ENCODE measurements at regions not wholly inside any gene's neighbourhood (a gene's known extent, or its start where the extent isn't known, plus 50 kb on each side); places are given as distances from the start of the nearest gene placed in this dataset.
"Not testable (repeated sequence)": the region's sequence is repeated elsewhere in the genome, so short reads cannot be mapped to it uniquely, and the experiment has no call there.

DNA sequence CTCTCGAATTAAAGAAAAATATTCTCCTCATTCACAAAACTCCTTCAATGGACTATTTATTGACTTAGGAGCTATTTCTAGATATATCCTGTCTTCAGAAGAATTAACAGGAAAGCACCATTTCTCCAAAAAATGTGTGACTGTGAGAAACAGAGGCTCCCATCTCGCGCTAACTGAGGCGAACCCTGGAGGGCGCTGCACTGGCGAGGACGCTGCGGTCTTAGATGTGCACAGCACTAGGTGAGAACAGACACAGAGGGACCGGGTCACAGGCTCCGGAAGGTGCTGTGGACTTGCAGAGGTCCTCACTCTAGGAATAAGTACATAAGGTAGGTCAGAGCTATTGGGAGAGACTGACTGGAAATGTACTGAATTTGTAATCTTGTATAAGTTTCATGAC is 229.7 kb upstream of the SLC35G4 start:
- no peak overlapping the region for H3K27ac ChIP-seq (ENCODE audit: low read depth, low read length)
- H3K9ac ChIP-seq (ENCODE audit: low read depth, low read length): no peak overlapping the region
- no peak overlapping the region for H3K4me3 ChIP-seq (ENCODE audit: low read depth, low read length)
- H3K27me3 ChIP-seq (ENCODE audit: control insufficient read depth, insufficient read depth, low read length): no peaks in the 10 kb centered on the region
- peaks cover 3% of the 10 kb centered on the region; the same call in 1 of the 2 replicates for H3K9me3 ChIP-seq (ENCODE audit: control insufficient read depth, insufficient read depth, low read length)
- no peaks in the 10 kb centered on the region for H3K36me3 ChIP-seq (ENCODE audit: control insufficient read depth, insufficient read depth, low read length)
- no peaks in the 10 kb centered on the region for H3K4me1 ChIP-seq (ENCODE audit: control insufficient read depth, insufficient read depth, low read length)

DNA sequence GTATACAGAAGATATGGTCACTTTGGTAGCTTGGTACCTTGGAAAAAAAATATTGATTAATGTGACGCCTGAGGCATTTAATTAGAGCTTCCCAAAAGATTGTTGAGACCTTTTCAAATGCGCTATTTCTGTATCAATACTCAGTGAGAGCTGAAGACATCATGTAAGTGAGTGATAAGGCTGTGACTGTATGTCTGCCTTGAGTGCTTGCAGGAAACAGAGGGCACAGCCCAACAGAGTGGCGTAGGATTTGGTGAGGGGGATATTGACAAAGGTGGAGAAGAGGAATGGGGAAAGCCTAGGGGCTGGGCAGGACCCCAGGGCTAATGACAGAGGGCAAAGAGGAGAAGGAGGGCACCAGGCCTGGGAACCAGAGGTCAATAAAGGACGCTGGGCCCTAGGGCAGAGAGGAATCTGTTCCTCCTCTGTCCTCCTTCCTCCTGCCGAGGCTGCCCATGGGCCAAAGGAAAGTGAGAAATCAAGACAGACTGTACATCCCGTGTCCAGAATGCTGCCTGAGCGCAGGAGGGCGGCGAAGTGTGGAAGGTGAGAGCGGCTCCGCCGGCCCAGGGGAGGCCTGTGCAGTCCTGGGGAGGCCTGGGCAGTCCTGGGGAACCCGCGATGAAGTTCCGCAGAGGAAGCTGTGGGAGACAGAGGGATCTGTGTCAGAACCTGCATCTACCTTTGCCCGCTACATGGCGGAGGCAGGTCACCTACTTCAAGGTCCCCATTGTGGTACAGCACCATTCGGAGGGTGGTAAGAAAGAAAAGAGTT is 228.6 kb upstream of the PIEZO2 start:
- H3K9ac ChIP-seq (ENCODE audit: low read depth, low read length): no peak overlapping the region
- H3K36me3 ChIP-seq (ENCODE audit: control insufficient read depth, insufficient read depth, low read length): no peaks in the 10 kb centered on the region
- no peak overlapping the region for H3K27ac ChIP-seq (ENCODE audit: low read depth, low read length)
- no peak overlapping the region for H3K4me3 ChIP-seq (ENCODE audit: low read depth, low read length)
- H3K9me3 ChIP-seq (ENCODE audit: control insufficient read depth, insufficient read depth, low read length): peaks cover 3% of the 10 kb centered on the region; the same call in 1 of the 2 replicates
- no peaks in the 10 kb centered on the region for H3K4me1 ChIP-seq (ENCODE audit: control insufficient read depth, insufficient read depth, low read length)
- no peaks in the 10 kb centered on the region for H3K27me3 ChIP-seq (ENCODE audit: control insufficient read depth, insufficient read depth, low read length)

DNA sequence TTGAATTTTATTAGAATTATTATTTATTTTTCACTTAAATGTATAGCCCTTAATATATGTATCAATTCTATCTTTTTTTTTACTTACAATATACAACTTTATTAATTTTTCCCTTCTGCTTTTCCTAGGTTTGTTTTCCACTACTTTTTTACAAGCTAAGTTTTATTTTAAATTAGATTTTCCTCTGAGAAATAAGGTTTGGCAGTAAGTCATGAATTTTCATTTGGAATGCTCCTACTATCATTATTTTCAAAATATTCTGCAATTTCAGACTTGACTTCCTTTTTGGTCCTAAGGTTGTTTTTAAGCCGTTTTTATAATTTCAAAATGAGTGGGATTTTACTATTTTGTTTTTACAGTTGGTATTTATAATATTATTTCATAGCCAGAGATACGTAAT is 222.8 kb upstream of the PIEZO2 start:
- Histone ChIP-seq H3K36me3 (ENCODE audit: control insufficient read depth, insufficient read depth, low read length) (no peaks in the 10 kb centered on the region), H3K9me3 (ENCODE audit: control insufficient read depth, insufficient read depth, low read length) (no peaks in the 10 kb centered on the region), H3K4me1 (ENCODE audit: control insufficient read depth, insufficient read depth, low read length) (no peaks in the 10 kb centered on the region), H3K27ac (ENCODE audit: low read depth, low read length) (no peak overlapping the region), H3K9ac (ENCODE audit: low read depth, low read length) (no peak overlapping the region), H3K4me3 (ENCODE audit: low read depth, low read length) (no peak overlapping the region), H3K27me3 (ENCODE audit: control insufficient read depth, insufficient read depth, low read length) (no peaks in the 10 kb centered on the region)

DNA sequence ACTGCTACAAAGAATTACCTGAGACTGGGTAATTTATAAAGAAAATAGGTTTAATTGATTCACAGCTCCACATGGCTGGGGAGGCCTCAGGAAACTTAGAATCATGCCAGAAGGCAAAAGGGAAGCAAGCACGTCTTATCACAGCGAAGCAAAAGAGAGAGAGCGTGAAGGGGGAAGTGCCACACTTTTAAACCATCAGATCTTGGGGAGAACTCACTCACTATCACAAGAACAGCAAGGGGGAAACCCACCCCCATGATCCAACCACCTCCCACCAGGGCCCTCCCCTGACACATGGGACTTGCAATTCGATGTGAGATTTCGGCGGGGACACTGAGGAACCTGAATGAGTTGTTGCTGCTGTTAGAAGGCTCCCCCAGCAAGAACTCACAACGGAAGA is 220.2 kb upstream of the PIEZO2 start:
- H3K9ac ChIP-seq (ENCODE audit: low read depth, low read length): no peak overlapping the region
- no peaks in the 10 kb centered on the region for H3K9me3 ChIP-seq (ENCODE audit: control insufficient read depth, insufficient read depth, low read length)
- no peaks in the 10 kb centered on the region for H3K36me3 ChIP-seq (ENCODE audit: control insufficient read depth, insufficient read depth, low read length)
- H3K4me1 ChIP-seq (ENCODE audit: control insufficient read depth, insufficient read depth, low read length): no peaks in the 10 kb centered on the region
- no peak overlapping the region for H3K4me3 ChIP-seq (ENCODE audit: low read depth, low read length)
- H3K27ac ChIP-seq (ENCODE audit: low read depth, low read length): no peak overlapping the region
- no peaks in the 10 kb centered on the region for H3K27me3 ChIP-seq (ENCODE audit: control insufficient read depth, insufficient read depth, low read length)

DNA sequence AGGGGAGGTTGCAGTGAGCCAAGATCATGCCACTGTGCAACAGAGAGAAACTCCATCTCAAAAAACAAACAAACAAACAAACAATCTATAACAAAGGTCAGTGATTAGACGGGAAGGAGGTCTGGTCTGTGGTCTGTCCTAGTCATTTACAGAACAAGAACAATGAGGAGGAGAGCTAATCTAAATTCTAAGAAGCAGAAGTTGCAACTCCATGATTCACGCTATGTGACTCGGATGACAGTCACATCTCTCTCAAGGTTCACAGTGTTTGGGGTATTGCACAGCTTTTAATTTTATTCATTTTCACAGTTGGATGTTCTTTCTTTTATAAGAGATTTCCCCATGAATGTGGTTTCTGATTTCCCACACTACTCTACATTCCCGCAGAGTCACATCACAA is 218.7 kb upstream of the PIEZO2 start:
- no peak overlapping the region for H3K9ac ChIP-seq (ENCODE audit: low read depth, low read length)
- H3K4me1 ChIP-seq (ENCODE audit: control insufficient read depth, insufficient read depth, low read length): no peaks in the 10 kb centered on the region
- H3K4me3 ChIP-seq (ENCODE audit: low read depth, low read length): no peak overlapping the region
- H3K36me3 ChIP-seq (ENCODE audit: control insufficient read depth, insufficient read depth, low read length): no peaks in the 10 kb centered on the region
- H3K9me3 ChIP-seq (ENCODE audit: control insufficient read depth, insufficient read depth, low read length): no peaks in the 10 kb centered on the region
- H3K27me3 ChIP-seq (ENCODE audit: control insufficient read depth, insufficient read depth, low read length): no peaks in the 10 kb centered on the region
- H3K27ac ChIP-seq (ENCODE audit: low read depth, low read length): no peak overlapping the region

DNA sequence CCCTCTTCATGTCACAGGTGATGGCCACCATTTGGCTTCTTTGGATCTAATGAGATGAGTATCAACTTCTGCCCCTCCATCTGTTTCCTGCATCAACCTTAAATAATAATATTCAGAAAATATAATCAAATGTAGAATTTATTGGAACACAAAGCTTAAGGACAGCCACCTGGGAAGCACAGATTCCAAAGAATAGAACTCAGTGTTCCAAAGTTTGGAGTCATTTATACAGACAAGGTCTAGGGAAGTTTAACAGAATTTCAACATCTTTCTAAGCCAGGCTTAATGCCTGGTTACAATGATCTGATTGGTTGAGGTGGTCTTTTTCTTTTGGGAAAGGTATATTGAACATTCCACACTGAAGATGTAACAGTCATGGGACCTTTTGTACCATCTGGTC is 218.0 kb upstream of the PIEZO2 start:
- no peak overlapping the region for H3K27ac ChIP-seq (ENCODE audit: low read depth, low read length)

DNA sequence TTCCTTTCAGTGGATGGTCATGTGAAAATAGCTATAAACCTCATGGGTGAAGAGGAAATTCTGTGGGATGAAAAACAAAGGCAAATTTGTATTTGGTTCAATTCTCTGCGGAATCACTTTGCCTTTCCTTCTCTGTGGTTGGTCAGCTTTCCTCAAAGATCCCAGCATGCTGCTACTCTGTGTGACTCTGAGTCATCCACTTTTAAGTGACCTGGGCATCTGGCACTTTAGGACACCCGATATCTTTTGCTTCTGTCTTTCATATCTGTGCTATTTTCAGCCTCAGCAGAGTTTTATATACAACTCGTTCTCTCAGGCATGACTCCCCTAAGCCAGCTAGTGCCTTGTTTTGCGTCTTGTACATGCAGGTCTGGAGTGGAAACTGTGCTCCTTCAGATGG is 217.0 kb upstream of the PIEZO2 start:
- H3K9ac ChIP-seq (ENCODE audit: low read depth, low read length): no peak overlapping the region
- no peaks in the 10 kb centered on the region for H3K36me3 ChIP-seq (ENCODE audit: control insufficient read depth, insufficient read depth, low read length)
- no peak overlapping the region for H3K27ac ChIP-seq (ENCODE audit: low read depth, low read length)
- H3K27me3 ChIP-seq (ENCODE audit: control insufficient read depth, insufficient read depth, low read length): no peaks in the 10 kb centered on the region
- no peak overlapping the region for H3K4me3 ChIP-seq (ENCODE audit: low read depth, low read length)
- no peaks in the 10 kb centered on the region for H3K4me1 ChIP-seq (ENCODE audit: control insufficient read depth, insufficient read depth, low read length)
- H3K9me3 ChIP-seq (ENCODE audit: control insufficient read depth, insufficient read depth, low read length): no peaks in the 10 kb centered on the region

More for the DNA sequence above, 218.0 kb upstream of the PIEZO2 start:
- H3K9me3 ChIP-seq (ENCODE audit: control insufficient read depth, insufficient read depth, low read length): no peaks in the 10 kb centered on the region
- no peaks in the 10 kb centered on the region for H3K27me3 ChIP-seq (ENCODE audit: control insufficient read depth, insufficient read depth, low read length)
- no peak overlapping the region for H3K4me3 ChIP-seq (ENCODE audit: low read depth, low read length)
- H3K4me1 ChIP-seq (ENCODE audit: control insufficient read depth, insufficient read depth, low read length): no peaks in the 10 kb centered on the region
- H3K9ac ChIP-seq (ENCODE audit: low read depth, low read length): no peak overlapping the region
- no peaks in the 10 kb centered on the region for H3K36me3 ChIP-seq (ENCODE audit: control insufficient read depth, insufficient read depth, low read length)

DNA sequence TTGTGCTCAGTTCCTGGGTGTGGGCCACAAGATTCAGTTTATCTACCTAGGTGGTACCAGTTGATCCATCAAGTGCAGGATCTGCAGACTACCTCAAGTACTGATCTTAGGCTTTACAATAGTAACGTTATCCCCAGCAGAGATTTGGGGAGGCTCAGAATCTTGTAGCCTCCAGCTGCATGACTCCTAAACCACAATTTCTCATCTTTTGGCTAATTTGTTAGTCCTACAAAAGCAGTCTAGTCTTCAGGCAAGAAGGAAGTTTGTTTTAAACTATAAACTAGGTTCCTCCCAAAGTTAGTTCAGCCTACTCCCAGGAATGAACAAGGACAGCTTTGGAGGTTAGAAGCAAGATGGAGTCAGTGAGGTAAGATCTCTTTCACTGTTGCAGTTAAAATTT is 213.5 kb upstream of the PIEZO2 start:
- no peak overlapping the region for H3K4me3 ChIP-seq (ENCODE audit: low read depth, low read length)
- H3K36me3 ChIP-seq (ENCODE audit: control insufficient read depth, insufficient read depth, low read length): no peaks in the 10 kb centered on the region
- no peak overlapping the region for H3K27ac ChIP-seq (ENCODE audit: low read depth, low read length)
- no peaks in the 10 kb centered on the region for H3K4me1 ChIP-seq (ENCODE audit: control insufficient read depth, insufficient read depth, low read length)
- no peaks in the 10 kb centered on the region for H3K9me3 ChIP-seq (ENCODE audit: control insufficient read depth, insufficient read depth, low read length)
- no peaks in the 10 kb centered on the region for H3K27me3 ChIP-seq (ENCODE audit: control insufficient read depth, insufficient read depth, low read length)
- no peak overlapping the region for H3K9ac ChIP-seq (ENCODE audit: low read depth, low read length)

DNA sequence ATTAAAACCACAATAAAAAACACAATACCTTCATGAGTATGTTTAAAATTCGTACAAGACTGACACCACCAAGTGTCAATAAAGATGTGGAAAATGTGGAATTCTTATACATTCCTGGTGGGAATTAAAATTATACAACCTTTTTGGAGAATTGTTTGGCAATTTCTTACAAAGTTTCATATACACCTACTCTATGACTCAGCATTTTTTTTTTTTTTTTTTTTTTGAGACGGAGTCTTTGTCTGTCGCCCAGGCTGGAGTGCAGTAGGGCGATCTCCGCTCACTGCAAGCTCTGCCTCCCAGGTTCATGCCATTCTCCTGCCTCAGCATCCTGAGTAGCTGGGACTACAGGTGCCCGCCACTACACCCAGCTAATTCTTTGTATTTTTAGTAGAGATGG is 212.5 kb upstream of the PIEZO2 start:
- not testable (repeated sequence) for H3K27ac ChIP-seq (ENCODE audit: low read depth, low read length); H3K9me3 ChIP-seq (ENCODE audit: control insufficient read depth, insufficient read depth, low read length); H3K4me3 ChIP-seq (ENCODE audit: low read depth, low read length); H3K9ac ChIP-seq (ENCODE audit: low read depth, low read length); H3K4me1 ChIP-seq (ENCODE audit: control insufficient read depth, insufficient read depth, low read length); H3K27me3 ChIP-seq (ENCODE audit: control insufficient read depth, insufficient read depth, low read length); H3K36me3 ChIP-seq (ENCODE audit: control insufficient read depth, insufficient read depth, low read length)

DNA sequence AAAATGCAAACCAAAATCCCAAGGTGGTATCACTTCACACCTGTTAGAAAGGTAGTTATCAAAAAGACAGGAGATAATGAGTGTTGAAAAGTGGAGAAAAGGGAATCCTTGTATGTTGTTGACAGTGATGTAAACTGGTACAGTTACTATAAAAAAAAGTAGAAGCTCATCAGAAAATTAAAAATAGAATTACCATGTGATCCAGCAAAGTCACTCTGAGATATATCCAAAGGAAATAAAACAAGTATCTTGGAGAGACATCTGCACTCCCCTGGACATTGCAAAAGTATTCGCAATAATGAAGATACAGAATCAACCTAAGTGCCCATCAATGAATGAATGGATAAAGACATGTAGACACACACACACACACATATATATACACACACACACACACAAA is 208.3 kb upstream of the PIEZO2 start:
- no peak overlapping the region for H3K4me3 ChIP-seq (ENCODE audit: low read depth, low read length)
- H3K36me3 ChIP-seq (ENCODE audit: control insufficient read depth, insufficient read depth, low read length): no peaks in the 10 kb centered on the region
- H3K4me1 ChIP-seq (ENCODE audit: control insufficient read depth, insufficient read depth, low read length): no peaks in the 10 kb centered on the region
- no peaks in the 10 kb centered on the region for H3K27me3 ChIP-seq (ENCODE audit: control insufficient read depth, insufficient read depth, low read length)
- no peak overlapping the region for H3K27ac ChIP-seq (ENCODE audit: low read depth, low read length)
- no peak overlapping the region for H3K9ac ChIP-seq (ENCODE audit: low read depth, low read length)
- H3K9me3 ChIP-seq (ENCODE audit: control insufficient read depth, insufficient read depth, low read length): no peaks in the 10 kb centered on the region

DNA sequence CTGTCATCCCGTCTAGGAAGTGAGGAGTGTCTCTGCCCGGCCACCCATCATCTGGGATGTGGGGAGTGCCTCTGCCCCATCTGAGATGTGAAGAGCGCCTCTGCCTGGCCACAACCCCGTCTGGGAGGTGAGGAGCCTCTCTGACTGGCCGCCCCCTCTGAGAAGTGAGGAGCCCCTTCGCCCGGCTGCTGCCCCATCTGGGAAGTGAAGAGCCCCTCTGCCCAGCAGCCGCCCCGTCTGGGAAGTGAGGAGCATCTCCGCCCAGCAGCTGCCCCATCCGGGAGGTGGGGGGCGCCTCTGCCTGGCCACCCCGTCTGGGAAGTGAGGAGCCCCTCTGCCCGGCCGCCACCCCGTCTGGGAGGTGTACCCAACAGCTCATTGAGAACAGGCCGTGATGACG is 195.2 kb upstream of the PIEZO2 start:
- not testable (repeated sequence) for H3K36me3 ChIP-seq (ENCODE audit: control insufficient read depth, insufficient read depth, low read length); H3K27ac ChIP-seq (ENCODE audit: low read depth, low read length); H3K9ac ChIP-seq (ENCODE audit: low read depth, low read length); H3K27me3 ChIP-seq (ENCODE audit: control insufficient read depth, insufficient read depth, low read length); H3K4me3 ChIP-seq (ENCODE audit: low read depth, low read length); H3K4me1 ChIP-seq (ENCODE audit: control insufficient read depth, insufficient read depth, low read length)
- peaks cover 15% of the 10 kb centered on the region; the same call in 1 of the 2 replicates for H3K9me3 ChIP-seq (ENCODE audit: control insufficient read depth, insufficient read depth, low read length)
